Fibroblast of gingiva (primary cell): ENCODE measurements at regions not wholly inside any gene's neighbourhood (a gene's known extent, or its start where the extent isn't known, plus 50 kb on each side); places are given as distances from the start of the nearest gene placed in this dataset.
"Not testable (repeated sequence)": the region's sequence is repeated elsewhere in the genome, so short reads cannot be mapped to it uniquely, and the experiment has no call there.

ENCODE experiments used
- DNase-seq: peaks from one replicate; pipeline ENCODE4 v3.0.0-alpha.2; 2011; ENCODE audit warnings: low read depth

- DNase-seq, result no peak
These were observed 102.5 kb upstream of the SOX2 start for GRCh38 chr3:181609030-181609767.

- no peak for DNase-seq
These were observed 107.5 kb upstream of the SOX2 start for GRCh38 chr3:181604267-181604666.

GRCh38 chr3:181596126-181596525 is 115.6 kb upstream of the SOX2 start:
- DNase-seq, result no peak

GRCh38 chr3:181590939-181591338 is 120.8 kb upstream of the SOX2 start:
- DNase-seq, result not testable (repeated sequence)

- DNase-seq, result no peak
These were observed 129.1 kb upstream of the SOX2 start for GRCh38 chr3:181582619-181583018.

GRCh38 chr3:181581656-181582055 is 130.1 kb upstream of the SOX2 start:
- no peak for DNase-seq

- DNase-seq, result no peak
These were observed 133.0 kb upstream of the SOX2 start for GRCh38 chr3:181578743-181579142.

- DNase-seq, result no peak
These were observed 139.3 kb upstream of the SOX2 start for GRCh38 chr3:181572432-181572831.

- DNase-seq, result no peak
These were observed 141.3 kb upstream of the SOX2 start for GRCh38 chr3:181570472-181570871.

- no peak for DNase-seq
These were observed 142.3 kb upstream of the SOX2 start for GRCh38 chr3:181569356-181569940.

- no peak for DNase-seq
These were observed 143.0 kb upstream of the SOX2 start for GRCh38 chr3:181568693-181569092.

GRCh38 chr3:181568248-181568647 is 143.5 kb upstream of the SOX2 start:
- no peak for DNase-seq

GRCh38 chr3:181567311-181568075 is 144.2 kb upstream of the SOX2 start:
- DNase-seq, result no peak

- DNase-seq, result no peak
These were observed 146.3 kb upstream of the SOX2 start for GRCh38 chr3:181565416-181565815.

GRCh38 chr3:181564222-181564621 is 147.5 kb upstream of the SOX2 start:
- no peak for DNase-seq

- no peak for DNase-seq
These were observed 150.3 kb upstream of the SOX2 start for GRCh38 chr3:181561139-181562031.

GRCh38 chr3:181558870-181559269 is 152.9 kb upstream of the SOX2 start:
- DNase-seq, result no peak

- no peak for DNase-seq
These were observed 156.0 kb upstream of the SOX2 start for GRCh38 chr3:181555681-181556080.

- DNase-seq, result no peak
These were observed 157.4 kb upstream of the SOX2 start for GRCh38 chr3:181554233-181554765.

- no peak for DNase-seq
These were observed 162.5 kb upstream of the SOX2 start for GRCh38 chr3:181549266-181549665.

GRCh38 chr3:181541414-181541813 is 170.3 kb upstream of the SOX2 start:
- DNase-seq, result no peak

GRCh38 chr3:181534781-181535221 is 176.9 kb upstream of the SOX2 start:
- DNase-seq, result no peak
